Inflammatory macrophage treated with lipopolysaccharide for 4 hours (primary cell): ENCODE measurements at regions not wholly inside any gene's neighbourhood (a gene's known extent, or its start where the extent isn't known, plus 50 kb on each side); places are given as distances from the start of the nearest gene placed in this dataset.

Experiments used
- DNase-seq: peaks from one replicate; pipeline ENCODE4 v3.0.0-alpha.2; 2020

DNA sequence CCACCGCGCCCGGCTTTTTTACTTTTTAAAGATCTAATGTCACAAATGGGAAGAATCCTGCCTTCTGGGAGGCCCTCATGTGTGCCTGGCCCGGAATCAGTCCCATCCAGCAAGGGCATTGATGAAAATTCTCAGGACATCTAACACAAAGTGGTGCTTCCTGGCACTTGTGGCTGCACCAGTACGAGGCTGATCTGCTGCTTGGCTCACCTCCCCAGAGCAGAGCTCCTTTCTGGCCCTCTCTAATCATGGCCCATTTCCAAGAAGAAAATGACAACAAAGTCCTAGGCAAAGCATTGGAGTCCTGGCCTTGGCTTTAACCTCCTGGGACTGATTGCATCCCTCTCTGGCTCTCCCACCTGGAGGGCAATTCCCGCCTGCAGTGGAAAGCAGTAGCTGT, 50.7 kb upstream of the SIAH1 start:
- DNase-seq, result no peak

DNA sequence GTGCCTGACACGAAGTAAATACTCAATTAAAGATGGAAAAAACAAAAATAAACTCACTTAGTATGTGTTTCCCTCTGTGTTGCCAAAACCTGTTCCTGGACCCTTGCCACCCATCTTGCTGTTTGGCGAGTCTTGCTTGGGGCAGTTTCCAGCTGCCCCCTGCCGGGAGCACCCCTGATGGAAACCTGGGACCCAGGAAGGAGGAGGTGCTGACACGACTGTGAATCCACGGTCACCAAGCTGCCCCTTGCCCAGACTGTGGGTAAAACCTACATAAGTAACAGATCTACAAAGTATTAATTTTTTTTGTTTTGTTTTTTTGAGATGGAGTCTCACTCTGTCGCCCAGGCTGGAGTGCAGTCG, 50.1 kb upstream of the SIAH1 start:
- DNase-seq, result no peak
